ENCODE measurements at regions not wholly inside any gene's neighbourhood (a gene's known extent, or its start where the extent isn't known, plus 50 kb on each side); places are given as distances from the start of the nearest gene placed in this dataset.

DNA sequence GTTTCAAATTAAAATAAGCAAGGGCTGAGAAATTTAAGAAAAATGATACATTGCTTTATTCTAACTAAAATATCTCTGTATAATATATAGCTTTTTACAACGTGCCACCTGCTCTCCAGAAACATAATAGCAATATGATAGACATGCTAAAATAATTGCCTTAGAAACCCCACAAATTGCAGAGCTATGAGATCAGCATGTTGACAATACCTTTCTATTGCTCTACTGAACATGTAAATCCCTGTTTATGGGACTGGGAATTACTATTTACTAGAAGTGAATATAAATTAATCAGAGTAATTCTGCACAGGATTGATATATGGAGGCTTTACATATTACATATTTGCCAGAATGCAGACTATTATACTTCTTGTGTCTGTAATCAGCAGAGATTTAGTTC lies 1831.1 kb upstream of the IGFBP7 start:
- TF ChIP-seq CTCF (IDR thresholded peaks at IDR 0.05) (no peak), POLR2A (IDR thresholded peaks at IDR 0.05) (no peak), POLR2AphosphoS5 (IDR thresholded peaks at IDR 0.05) (no peak), EP300 (IDR thresholded peaks at IDR 0.05) (no peak)

All from sigmoid colon (tissue), 4 donors.